ENCODE measurements at regions not wholly inside any gene's neighbourhood (a gene's known extent, or its start where the extent isn't known, plus 50 kb on each side); places are given as distances from the start of the nearest gene placed in this dataset.

- ChIA-PET POLR2A (no interaction called here), CTCF (no interaction called here)
Measured at GRCh38 chr9:2933165-2934095, 89.5 kb upstream of the PUM3 start.

- POLR2A ChIA-PET: no interaction called here
- CTCF ChIA-PET: no interaction called here
Measured at GRCh38 chr9:2928411-2928810, 84.5 kb upstream of the PUM3 start.

GRCh38 chr9:2925016-2925415 lies 81.1 kb upstream of the PUM3 start:
- CTCF ChIA-PET: no interaction called here
- POLR2A ChIA-PET: no interaction called here

- CTCF ChIA-PET: no interaction called here
- POLR2A ChIA-PET: no interaction called here
Measured at GRCh38 chr9:2924380-2924768, 80.5 kb upstream of the PUM3 start.

GRCh38 chr9:2923766-2924379 lies 80.0 kb upstream of the PUM3 start:
- POLR2A ChIA-PET: no interaction called here
- CTCF ChIA-PET: no interaction called here

- POLR2A ChIA-PET: no interaction called here
- CTCF ChIA-PET: no interaction called here
Measured at GRCh38 chr9:2919347-2919746, 75.5 kb upstream of the PUM3 start.

GRCh38 chr9:2916382-2916985 lies 72.6 kb upstream of the PUM3 start:
- POLR2A ChIA-PET: no interaction called here
- CTCF ChIA-PET: no interaction called here

- ChIA-PET POLR2A (no interaction called here), CTCF (no interaction called here)
Measured at GRCh38 chr9:2913026-2913425, 69.1 kb upstream of the PUM3 start.

GRCh38 chr9:2907411-2907810 lies 63.5 kb upstream of the PUM3 start:
- POLR2A ChIA-PET: no interaction called here
- CTCF ChIA-PET: no interaction called here

- POLR2A ChIA-PET: no interaction called here
- CTCF ChIA-PET: no interaction called here
Measured at GRCh38 chr9:2904242-2904930, 60.5 kb upstream of the PUM3 start.

All from activated CD8-positive, alpha-beta memory T cell treated with anti-CD3 and anti-CD28 coated beads for 36 hours (primary cell).